Fibroblast of villous mesenchyme (primary cell): ENCODE measurements at regions not wholly inside any gene's neighbourhood (a gene's known extent, or its start where the extent isn't known, plus 50 kb on each side); places are given as distances from the start of the nearest gene placed in this dataset.
"Not testable (repeated sequence)": the region's sequence is repeated elsewhere in the genome, so short reads cannot be mapped to it uniquely, and the experiment has no call there.

Experiments
- DNase-seq: peaks from one replicate; pipeline ENCODE4 v3.0.0-alpha.2; 2010; ENCODE audit warnings: low read depth
- H3K4me3 ChIP-seq: 2 replicates; pipeline ENCODE4 v1.5.1; 2011; ENCODE audit warnings: low read depth, mild to moderate bottlenecking, low read length
- CTCF ChIP-seq: IDR thresholded peaks from 2 replicates; pipeline ENCODE4 v1.5.1; 2012; ENCODE audit warnings: low read depth, mild to moderate bottlenecking, low read length; ENCODE audit not compliant: insufficient read depth

GRCh38 chr3:152910211-152910610, 75.3 kb downstream of the P2RY1 start:
- TF ChIP-seq CTCF: no peak
- no peak overlapping the region for H3K4me3 ChIP-seq
- no peak for DNase-seq

DNA sequence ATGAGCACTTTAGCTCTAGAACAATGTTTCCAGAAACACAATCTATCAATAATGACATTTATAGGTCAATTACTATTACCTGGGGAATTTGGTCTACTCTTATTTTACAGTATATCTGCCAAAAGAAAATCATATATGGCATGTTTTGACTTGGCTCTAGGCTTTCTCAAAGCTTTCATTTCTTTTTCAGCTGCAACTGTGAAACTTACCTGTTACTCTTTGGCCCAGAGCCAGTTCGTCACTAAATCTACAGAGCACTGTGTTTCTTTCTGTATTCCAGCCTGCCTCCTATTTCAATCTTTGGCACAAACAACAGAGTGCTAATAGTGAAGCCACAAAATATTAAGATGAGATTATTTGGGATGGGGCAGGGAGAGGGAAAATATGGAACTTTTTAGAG, 76.0 kb downstream of the P2RY1 start:
- DNase-seq: no peak
- TF ChIP-seq CTCF: no peak
- no peak overlapping the region for H3K4me3 ChIP-seq

GRCh38 chr3:152914743-152915142, 79.8 kb downstream of the P2RY1 start:
- not testable (repeated sequence) for H3K4me3 ChIP-seq, DNase-seq

DNA sequence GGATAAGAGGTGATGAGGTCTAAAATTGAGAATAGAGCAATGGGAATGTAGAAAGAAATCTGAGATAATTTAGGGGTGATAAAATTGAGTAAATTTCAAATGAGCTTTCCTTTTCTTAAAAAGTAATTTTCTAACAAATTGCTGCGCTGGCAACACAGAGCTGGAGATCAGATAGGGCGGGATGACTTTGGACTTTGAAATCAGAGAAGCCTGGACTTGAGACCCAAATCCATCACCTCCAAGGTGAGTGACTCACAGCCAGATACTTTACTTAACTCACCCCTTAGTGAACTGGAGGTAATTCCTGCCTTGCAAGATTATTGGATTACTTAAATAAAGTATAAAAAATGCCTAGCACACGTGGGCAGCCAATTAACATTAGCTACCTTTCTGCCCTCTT, 80.8 kb downstream of the P2RY1 start:
- no peak for DNase-seq
- H3K4me3 ChIP-seq: no peak overlapping the region
- TF ChIP-seq CTCF: no peak

- DNase-seq: no peak
- H3K4me3 ChIP-seq: no peak overlapping the region
- TF ChIP-seq CTCF: no peak
Observed at GRCh38 chr3:152916753-152917279, 81.9 kb downstream of the P2RY1 start.

DNA sequence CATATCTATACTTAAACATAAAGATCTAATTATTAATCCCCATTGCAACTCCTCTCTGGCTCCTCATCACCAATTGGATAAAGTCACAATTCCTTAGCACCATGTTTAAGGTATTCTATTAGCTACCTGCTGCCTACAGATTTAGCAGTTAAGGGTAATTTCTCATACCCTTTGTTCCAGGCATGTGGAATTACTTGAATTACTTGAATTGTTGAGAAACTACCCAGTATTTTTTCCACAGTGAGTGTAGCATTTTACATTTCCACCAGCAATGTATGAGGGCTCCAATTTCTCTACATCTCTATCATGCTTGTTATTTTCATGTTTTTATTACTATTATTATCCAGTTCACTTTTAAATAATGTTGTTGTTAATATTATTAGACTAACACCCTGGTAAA, 86.4 kb downstream of the P2RY1 start:
- no peak for TF ChIP-seq CTCF
- no peak overlapping the region for H3K4me3 ChIP-seq
- DNase-seq: no peak

DNA sequence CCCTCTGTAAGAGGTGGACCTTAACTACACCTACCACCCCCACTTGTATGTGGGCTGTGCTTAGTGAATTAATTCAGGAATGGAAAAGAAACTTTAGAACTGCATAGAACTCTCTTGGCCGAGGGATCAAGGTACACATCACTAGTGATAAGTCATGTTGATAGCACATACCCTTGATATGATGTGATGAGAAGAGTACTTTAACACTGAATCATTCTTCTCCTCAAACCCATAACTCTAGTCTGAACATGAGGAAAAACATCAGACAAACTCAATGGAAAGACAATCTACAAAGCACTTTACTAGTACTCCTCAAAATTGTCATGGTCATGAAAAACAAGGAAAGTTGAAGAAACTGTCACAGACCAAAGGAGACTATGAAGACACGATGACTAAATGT, 87.6 kb downstream of the P2RY1 start:
- TF ChIP-seq CTCF: no peak
- H3K4me3 ChIP-seq: no peak overlapping the region
- DNase-seq: no peak
